Renal pelvis (tissue), 1 donor: ENCODE measurements at regions not wholly inside any gene's neighbourhood (a gene's known extent, or its start where the extent isn't known, plus 50 kb on each side); places are given as distances from the start of the nearest gene placed in this dataset.
A peak's percentile ranks its signal among the peaks of the same experiment; 100 is the strongest.

Experiments
- DNase-seq: peaks from one replicate; pipeline ENCODE4 v3.0.0-alpha.2; 2013

DNA sequence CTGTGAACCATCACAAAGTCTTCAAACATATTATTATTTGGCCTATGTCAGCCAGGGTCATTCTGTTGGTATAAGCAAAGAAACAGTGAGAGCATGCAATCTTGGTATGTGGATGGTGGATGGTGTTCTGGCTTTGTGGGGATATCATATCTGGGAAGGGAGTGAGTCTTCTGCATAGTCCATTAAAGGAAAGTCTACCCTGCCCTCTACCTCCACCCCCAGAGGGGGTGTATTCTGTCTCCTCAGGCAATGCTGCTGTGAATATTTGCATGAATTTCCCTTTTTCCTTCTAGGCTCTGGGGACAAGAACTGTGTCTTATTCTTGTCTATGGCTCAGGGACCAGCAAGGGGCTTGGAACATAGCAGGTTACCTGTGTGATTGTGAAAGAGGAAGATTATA, 495.8 kb downstream of the PDCD6IP start:
- DNase-seq = no peak

DNA sequence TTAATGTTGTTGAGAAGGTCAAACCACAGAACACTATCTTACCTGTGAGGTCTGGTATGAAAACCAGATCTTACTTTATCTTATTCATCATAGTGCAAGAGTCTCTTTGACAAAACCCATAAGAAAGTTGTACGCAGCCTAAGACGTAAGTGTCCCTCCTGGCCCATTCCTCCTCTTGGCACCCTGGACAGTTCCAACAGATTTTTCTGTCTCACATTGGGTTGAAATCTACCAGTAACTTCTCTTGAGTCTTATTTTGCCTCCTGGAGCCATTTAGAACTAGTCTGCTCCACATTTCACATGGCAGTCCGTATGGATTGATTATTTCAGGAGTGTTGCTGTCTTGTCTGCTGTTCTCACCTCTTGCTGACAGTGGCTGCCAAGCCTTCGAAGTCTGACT, 498.4 kb downstream of the PDCD6IP start:
- no peak for DNase-seq

GRCh38 chr3:34298653-34299052, 500.2 kb downstream of the PDCD6IP start:
- DNase-seq = no peak

DNA sequence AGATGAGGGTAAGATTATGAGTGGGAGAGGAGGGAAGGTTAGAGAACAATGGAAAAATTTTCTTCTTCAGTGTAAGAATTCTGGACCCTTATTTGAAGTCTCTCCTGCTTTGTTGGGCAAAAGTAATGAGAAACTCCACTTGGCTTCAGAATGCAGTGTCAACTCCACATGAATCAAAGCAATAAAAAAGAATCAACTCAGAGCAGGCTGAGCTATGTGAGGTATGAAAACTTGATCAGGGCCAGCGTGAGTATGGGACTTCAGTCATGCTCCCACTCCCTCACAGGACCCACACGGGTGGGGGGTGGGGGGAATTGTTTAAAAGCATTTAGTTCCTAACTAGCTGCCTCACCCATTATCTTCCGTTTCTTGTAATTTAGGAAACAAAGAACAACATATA, 502.2 kb downstream of the PDCD6IP start:
- DNase-seq = peak; percentile 33

- DNase-seq = no peak
These were observed 502.9 kb downstream of the PDCD6IP start for GRCh38 chr3:34301313-34301712.

- no peak for DNase-seq
These were observed 506.8 kb downstream of the PDCD6IP start for GRCh38 chr3:34305266-34305665.

- no peak for DNase-seq
These were observed 514.3 kb downstream of the PDCD6IP start for GRCh38 chr3:34312684-34313083.

DNA sequence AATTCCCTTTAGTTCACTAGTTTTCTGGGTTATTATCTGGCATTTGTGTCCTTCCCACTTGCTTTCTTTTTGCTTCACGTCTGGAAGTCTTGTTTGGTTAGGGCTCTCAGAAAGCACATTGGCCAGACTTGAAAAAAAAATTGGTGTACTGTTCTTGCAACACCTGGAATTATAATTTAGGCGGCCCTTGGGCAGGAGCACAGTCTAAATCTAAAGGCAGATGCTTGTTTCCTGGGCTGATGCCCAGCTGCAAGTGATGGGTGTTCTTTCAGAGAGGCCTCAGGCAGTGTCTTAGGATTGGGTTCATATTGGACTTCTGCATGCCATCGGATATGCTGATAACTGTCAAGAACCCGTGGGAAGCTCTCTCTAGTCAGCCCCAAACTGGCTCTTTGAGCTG, 521.5 kb downstream of the PDCD6IP start:
- no peak for DNase-seq

GRCh38 chr3:34323517-34323916, 525.1 kb downstream of the PDCD6IP start:
- DNase-seq = no peak

DNA sequence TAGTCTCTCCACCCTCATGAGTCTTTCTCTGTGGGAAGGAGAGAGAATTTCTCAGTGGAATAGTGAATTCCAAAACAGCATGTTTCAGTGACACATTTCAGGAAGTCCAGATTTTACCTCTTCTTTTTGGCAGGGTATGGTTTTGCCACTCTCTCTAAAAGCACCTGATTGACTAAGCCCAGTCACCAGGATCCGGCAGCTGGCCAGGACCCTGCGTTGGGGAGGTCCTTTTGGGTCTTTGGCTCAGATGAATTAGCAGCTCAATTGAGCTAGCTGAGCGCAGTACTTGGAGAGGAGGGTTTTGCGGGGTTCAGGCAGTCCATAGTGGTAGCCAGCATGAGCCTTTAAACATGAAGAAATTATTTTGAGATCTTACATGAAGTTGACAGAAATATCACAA, 548.2 kb downstream of the PDCD6IP start:
- no peak for DNase-seq

DNA sequence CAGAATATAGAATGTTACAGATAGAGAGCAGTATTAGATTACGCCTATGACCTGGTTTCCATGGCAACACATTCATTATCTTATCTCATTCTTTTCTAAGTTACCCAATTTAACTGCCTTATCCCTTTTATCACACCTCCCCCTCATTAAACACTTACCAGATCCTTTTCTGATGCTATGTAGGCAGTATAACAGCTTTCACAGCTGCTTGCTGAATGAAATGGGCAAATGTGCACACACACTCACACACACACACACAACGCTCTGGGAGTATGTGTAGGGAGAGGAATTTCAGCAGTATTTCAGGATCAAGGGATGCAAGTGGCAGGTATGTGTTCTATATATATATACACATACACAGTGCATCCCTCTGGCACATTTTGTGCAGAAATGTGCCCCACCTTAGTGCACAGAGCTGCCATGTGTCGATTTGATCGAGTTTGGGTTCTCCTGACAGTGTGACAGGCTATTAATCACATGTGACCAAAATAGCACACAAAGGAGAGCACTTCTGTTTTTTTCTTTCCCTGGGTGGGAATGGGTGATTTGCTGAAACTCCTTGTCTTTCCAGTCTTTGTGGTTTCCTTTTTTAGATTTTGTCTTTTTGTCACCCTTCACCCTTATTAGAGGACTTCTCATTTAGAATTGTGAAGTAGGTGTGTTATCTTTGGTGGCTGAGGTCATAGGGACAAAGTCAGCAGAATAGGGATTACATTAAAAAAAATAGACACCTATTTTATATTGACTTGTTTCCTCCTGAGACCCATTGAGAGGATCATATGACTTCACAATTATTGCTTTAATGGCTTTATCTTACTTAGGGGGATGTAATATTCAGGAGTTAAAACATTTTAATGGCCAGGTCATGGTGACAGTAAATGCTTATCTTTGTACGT, 553.7 kb downstream of the PDCD6IP start:
- DNase-seq = no peak

DNA sequence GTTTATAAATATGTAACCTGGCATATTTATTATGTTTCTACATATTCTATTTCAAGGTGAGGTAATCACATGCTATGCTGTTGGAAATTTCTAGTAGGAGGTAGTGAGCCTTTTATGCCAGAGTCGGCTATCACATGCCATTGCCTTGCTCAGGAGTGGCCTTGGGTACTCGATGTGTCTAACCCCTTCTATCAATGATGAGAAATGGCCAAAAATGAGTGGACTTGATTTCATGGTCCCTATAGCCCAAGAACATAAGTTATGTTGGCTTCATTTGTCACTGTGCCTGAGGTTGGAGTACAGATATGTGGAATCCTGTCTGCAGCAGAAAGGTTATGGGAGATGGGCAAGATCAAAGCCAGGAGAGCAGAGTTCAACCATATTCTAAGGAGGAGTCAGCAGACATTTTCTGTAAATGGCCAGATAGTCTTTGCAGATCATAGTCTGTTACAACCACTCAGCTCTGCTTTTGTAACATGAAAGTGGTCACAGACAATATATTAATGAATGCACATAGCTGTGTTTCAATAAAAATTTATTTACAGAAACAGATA, 554.4 kb downstream of the PDCD6IP start:
- no peak for DNase-seq

DNA sequence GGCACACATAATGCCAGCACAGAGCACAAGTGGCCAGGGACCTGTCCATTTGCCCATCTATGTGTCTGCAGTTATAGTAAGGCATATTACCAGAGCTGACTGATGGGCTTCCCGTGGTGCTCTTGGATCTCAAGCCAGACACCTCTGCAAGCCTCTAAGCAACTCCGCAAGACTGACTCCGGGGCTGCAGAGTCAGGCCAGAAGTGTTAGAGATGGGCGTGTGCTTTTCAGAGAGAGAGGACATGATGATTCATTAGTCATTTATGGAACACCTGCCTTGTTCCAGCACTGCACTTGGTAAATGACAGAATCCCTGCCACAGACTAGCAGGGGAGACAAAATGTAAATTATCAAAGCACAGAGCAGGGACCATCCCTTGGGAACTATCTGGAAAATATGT, 559.0 kb downstream of the PDCD6IP start:
- no peak for DNase-seq

- DNase-seq = no peak
These were observed 560.6 kb downstream of the PDCD6IP start for GRCh38 chr3:34359064-34359463.

- no peak for DNase-seq
These were observed 562.3 kb downstream of the PDCD6IP start for GRCh38 chr3:34360713-34361112.

DNA sequence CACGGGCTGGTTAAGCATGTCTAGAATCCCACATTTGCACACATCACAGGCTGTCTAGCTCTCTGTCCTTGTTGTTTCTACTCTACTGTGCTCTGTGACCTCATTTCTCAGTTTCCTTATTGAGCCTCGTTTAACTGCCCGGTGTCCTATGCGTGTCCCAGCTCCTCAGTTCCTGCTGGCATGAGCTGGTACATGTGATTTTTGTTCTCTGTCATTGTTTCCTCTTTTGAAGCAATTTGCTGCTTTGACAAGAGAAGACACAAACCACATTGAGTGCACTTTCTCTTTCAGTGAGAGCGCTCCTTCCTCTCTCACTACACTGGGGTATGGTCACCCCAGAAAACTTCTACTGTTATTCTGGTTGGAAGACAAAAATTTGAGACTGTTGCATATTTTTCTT, 563.5 kb downstream of the PDCD6IP start:
- no peak for DNase-seq

DNA sequence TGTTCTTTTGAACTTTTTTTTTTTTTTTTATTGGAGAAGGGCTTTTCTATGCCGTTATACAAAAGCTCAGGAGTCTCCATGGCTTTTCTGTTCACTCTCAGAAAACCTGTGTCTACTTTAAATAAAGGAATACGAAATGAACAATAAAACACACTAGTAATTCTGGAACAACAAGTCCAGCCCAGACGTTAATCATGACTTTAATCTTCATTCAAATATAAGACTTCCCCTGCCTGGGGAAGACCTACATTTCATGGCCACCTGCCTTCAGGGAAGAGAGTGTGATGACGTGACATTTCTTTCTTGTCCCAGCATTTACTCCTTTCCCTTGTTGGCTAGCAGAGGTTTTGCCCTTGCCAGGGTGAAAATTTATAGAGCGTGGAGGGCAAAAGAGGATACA, 564.5 kb downstream of the PDCD6IP start:
- DNase-seq = no peak

DNA sequence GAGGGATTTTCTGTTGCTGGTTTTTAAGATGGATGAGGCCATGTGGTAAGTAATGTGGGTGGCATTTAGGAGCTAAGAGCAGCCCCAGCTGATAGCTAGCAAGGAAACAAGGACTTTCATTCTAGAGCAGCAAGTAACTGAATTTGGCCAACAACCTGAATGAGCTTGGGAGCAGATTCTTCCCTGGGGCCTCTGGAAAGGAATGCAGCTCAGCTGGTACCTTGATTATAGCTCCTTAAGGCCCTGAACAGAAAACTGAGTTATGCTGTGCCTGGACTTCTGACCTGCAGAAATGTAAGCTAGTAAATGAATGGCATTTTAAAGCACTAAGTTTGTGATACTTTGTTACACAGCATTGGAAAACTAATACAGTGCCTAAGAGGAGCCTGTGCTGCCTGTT, 565.5 kb downstream of the PDCD6IP start:
- no peak for DNase-seq

DNA sequence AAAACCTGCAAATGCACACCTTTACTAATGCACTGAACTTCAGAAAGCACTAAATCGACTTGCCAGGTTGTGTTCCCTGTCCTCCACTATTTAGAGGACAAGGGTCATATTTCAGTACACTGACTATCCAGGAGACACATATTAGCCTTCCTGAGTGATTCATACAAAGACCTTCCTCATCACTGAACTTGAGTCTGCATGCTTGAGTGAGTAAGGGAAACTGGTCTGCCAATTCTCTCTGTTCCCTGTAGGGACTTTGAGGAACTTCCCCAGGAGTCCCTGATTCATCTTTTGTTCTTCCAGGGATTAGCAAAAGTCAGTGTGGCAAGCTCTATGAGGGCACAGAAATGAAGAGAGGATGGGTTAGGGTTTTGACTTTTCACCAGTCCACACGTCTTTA, 565.9 kb downstream of the PDCD6IP start:
- no peak for DNase-seq

DNA sequence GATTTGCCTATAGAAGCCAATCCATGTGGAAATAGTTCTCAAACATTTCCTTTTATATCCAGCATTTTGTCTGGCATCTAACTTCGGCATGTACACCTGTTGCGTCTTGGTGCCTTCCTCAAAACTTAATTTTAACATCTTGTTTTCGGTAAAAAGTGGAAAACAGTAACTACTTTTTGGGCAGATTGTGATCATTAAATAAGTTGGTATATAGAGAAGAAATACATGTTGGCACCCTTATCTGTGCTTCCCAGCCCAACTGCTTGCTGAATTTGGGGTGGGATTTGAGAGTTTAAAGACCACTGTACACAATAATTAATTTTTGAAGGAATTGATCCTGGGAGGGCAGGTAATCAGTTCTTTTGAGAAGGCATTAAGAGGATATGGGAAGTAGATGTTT, 566.8 kb downstream of the PDCD6IP start:
- DNase-seq = no peak

DNA sequence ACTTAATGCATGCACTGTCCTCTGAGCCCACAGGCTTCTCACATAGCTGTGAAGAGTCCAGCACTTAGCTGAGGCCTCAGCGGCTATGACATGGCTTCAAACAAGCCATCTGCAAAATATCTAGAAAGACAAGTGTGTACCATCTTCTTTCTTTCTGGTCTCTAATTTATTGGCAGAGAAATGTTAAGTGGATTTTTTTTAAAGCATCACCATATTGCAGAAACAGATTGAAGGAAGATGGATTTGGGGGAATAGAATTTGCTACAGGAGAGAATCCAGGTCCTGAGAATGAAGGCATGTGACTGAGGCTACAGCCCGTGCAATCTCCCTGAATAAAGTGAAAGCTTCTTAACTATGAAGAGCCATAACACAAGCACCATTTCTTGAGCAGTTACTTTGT, 567.3 kb downstream of the PDCD6IP start:
- no peak for DNase-seq

GRCh38 chr3:34367521-34367920, 569.1 kb downstream of the PDCD6IP start:
- DNase-seq = no peak

DNA sequence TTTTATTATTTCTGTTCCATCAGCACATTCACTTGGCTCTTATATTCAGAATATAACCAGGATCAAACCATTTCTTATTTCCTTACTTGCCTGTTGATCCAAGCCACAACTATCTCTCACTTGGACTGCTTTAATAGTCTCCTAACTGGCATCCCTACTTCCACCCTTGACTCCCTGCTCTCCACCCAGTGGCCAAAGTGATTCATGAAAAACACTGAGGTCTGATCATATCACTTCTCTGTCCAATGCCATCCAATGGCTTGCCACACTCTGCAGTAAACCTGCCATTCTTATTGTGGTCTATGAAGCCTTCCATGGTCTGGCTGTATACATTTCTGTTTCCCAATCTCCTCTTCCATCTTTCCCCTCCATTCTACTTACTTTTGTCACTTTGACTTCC, 576.1 kb downstream of the PDCD6IP start:
- DNase-seq = no peak

- no peak for DNase-seq
These were observed 578.3 kb downstream of the PDCD6IP start for GRCh38 chr3:34376691-34377090.
